Dendritic cell treated with granulocyte-macrophage colony-stimulating factor and Interleukin-4, amounts not matched to agents 40 ng/mL and 50 ng/mL, for 4 days (primary cell): ENCODE measurements at regions not wholly inside any gene's neighbourhood (a gene's known extent, or its start where the extent isn't known, plus 50 kb on each side); places are given as distances from the start of the nearest gene placed in this dataset.
"Not testable (repeated sequence)": the region's sequence is repeated elsewhere in the genome, so short reads cannot be mapped to it uniquely, and the experiment has no call there.

Experiments
- H3K27ac Mint-ChIP-seq: one replicate; pipeline ENCODE4 v1.8.0; 2022; ENCODE audit warnings: mild to moderate bottlenecking, mixed read lengths
- H3K27me3 Mint-ChIP-seq: one replicate; pipeline ENCODE4 v1.8.0; 2022; ENCODE audit warnings: mild to moderate bottlenecking, mixed read lengths
- H3K36me3 Mint-ChIP-seq: one replicate; pipeline ENCODE4 v1.8.0; 2022; ENCODE audit warnings: low read depth, mixed read lengths
- H3K4me1 Mint-ChIP-seq: one replicate; pipeline ENCODE4 v1.8.0; 2022; ENCODE audit warnings: low read depth, mixed read lengths
- H3K4me3 Mint-ChIP-seq: one replicate; pipeline ENCODE4 v1.8.0; 2022; ENCODE audit warnings: mild to moderate bottlenecking, moderate library complexity, mixed read lengths
- H3K9me3 Mint-ChIP-seq: one replicate; pipeline ENCODE4 v1.8.0; 2022; ENCODE audit warnings: mixed read lengths
- intact Hi-C: fragments of 100-400 bp; cut with micrococcal nuclease; formaldehyde crosslinking; loops from one replicate; pipeline ENCODE4 v1.15.0; 2022

DNA sequence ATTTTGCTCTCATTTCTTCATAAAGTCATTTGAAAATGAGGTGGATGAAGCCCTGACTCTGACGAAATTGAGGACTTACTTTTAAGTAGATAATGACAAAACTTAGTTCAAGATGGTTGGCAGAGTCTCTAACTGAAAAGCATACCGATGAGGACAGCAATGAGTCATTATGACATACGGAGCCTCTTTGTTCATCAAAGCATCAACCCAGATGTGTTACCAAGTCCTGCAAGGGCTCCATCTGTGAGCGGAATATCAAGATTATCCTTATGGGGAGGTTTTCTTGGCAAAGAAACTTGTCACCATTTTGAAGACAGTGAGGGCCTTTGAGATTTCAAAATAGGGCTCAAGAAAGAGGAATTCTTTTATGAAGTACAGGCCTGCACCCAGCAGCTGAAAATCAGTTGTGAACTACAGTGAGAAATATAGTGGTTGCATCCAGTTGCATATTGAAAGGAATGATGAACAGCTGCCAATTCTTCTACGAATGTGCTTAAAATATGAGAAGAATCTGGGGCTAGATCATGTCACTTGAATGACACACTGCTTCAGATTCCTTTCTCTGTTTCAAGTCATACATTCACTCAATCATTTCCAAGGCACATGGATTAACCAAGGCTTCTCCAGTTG, 86.6 kb upstream of the SLC24A2 start:
- intact Hi-C loops: no loop called here

DNA sequence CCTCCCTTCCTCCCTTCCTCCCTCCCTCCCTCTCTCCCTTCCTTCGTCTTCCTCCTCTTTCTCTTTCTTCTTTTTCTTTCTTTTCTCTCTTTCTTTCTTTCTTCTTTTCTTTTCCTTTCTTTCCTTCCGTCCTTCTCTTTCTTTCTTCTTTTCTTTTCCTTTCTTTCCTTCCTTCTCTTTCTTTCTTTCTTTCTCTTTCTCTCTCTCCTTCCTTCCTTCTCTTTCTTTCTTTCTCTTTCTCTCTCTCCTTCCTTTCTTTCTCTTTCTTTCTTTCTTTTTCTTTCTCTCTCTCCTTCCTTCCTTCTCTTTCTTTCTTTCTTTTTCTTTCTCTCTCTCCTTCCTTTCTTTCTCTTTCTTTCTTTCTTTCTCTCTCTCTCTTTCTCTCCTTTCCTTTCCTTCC, 84.4 kb upstream of the SLC24A2 start:
- H3K9me3 Mint-ChIP-seq: peaks cover 23% of the 10 kb centered on the region

More for the DNA sequence above, 86.6 kb upstream of the SLC24A2 start:
- Mint-ChIP-seq H3K9me3 (peaks cover 27% of the 10 kb centered on the region), H3K27me3 (peaks cover 1% of the 10 kb centered on the region), H3K36me3 (no peaks in the 10 kb centered on the region), H3K4me1 (no peaks in the 10 kb centered on the region), H3K27ac (no peak overlapping the region), H3K4me3 (no peak overlapping the region)

DNA sequence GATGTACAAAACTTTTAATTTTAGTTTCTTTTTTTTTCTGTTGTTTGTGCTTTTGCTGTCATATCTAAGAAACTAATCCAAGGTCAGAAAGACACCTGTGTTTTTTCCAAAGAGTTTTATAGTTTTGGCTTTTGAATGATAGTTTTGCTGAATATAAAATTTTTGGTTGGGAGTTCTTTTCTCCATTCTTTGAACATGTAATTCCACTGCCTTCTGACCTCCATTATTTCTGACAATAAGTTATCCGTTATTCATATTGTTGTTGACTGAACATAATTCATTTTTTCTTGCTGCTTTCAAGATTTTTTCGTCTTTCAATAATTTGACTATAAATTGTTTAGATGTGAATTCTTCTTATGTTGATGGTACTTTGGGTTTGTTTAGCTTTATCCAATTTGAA, 82.2 kb upstream of the SLC24A2 start:
- Mint-ChIP-seq H3K36me3 (no peaks in the 10 kb centered on the region), H3K27me3 (no peaks in the 10 kb centered on the region), H3K4me1 (no peaks in the 10 kb centered on the region), H3K4me3 (no peak overlapping the region), H3K9me3 (peaks cover 23% of the 10 kb centered on the region), H3K27ac (no peak overlapping the region)
- intact Hi-C loops: no loop called here

More for the DNA sequence above, 84.4 kb upstream of the SLC24A2 start:
- H3K4me1 Mint-ChIP-seq, H3K4me3 Mint-ChIP-seq, H3K27ac Mint-ChIP-seq, H3K27me3 Mint-ChIP-seq, intact Hi-C loops, H3K36me3 Mint-ChIP-seq: not testable (repeated sequence)

DNA sequence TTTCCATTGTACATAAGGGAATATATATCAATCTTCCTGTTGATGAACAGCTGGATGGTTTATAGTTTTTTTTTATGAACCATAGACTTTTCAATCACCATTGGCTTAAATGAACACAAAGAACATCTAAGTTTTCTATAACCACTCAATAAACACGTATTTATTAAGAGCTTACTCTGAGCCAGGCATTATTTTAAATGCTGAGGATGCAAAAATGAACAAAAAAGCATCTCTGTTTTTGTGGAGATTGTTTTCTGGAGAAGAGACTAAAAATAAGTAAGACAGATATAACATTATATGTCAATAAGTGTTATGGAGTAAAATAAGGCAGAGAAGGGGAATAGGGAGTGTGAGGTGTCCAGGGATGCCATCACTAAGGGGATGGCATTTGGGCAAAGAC, 52.1 kb upstream of the SLC24A2 start:
- H3K4me1 Mint-ChIP-seq: no peaks in the 10 kb centered on the region
- H3K27ac Mint-ChIP-seq: no peak overlapping the region
- no peaks in the 10 kb centered on the region for H3K36me3 Mint-ChIP-seq
- no peaks in the 10 kb centered on the region for H3K27me3 Mint-ChIP-seq
- intact Hi-C loops: no loop called here
- no peak overlapping the region for H3K4me3 Mint-ChIP-seq
- peaks cover 6% of the 10 kb centered on the region for H3K9me3 Mint-ChIP-seq
